Stomach smooth muscle (tissue), 2 donors: ENCODE measurements at regions not wholly inside any gene's neighbourhood (a gene's known extent, or its start where the extent isn't known, plus 50 kb on each side); places are given as distances from the start of the nearest gene placed in this dataset.

Experiments used
- H3K27ac ChIP-seq: one replicate; pipeline ENCODE4 v1.7.0; 2013; ENCODE audit warnings: mild to moderate bottlenecking, low read length, inconsistent platforms
- H3K27me3 ChIP-seq, 2 donors: one replicate each; pipeline ENCODE4 v1.7.0; 2013; ENCODE audit warnings: low read length in 2 of 2; ENCODE audit not compliant: insufficient read depth in 2 of 2, control insufficient read depth in 1 of 2
- H3K36me3 ChIP-seq, 2 donors: one replicate each; pipeline ENCODE4 v1.7.0; 2013; ENCODE audit warnings: low read length in 2 of 2; ENCODE audit not compliant: control insufficient read depth in 2 of 2, insufficient read depth in 2 of 2
- H3K4me1 ChIP-seq: one replicate; pipeline ENCODE4 v1.7.0; 2013; ENCODE audit warnings: low read length; ENCODE audit not compliant: control insufficient read depth, insufficient read depth
- H3K4me3 ChIP-seq, 2 donors: one replicate each; pipeline ENCODE4 v1.7.0; 2013; ENCODE audit warnings: low read length in 2 of 2
- H3K9ac ChIP-seq, 2 donors: one replicate each; pipeline ENCODE4 v1.7.0; 2013; ENCODE audit warnings: low read length in 2 of 2, mild to moderate bottlenecking in 1 of 2
- H3K9me3 ChIP-seq, 2 donors: one replicate each; pipeline ENCODE4 v1.7.0; 2013; ENCODE audit warnings: low read length in 2 of 2; ENCODE audit not compliant: control insufficient read depth in 2 of 2
- donor health status: healthy.
- donor health status: Pancreatic carcinoma.

DNA sequence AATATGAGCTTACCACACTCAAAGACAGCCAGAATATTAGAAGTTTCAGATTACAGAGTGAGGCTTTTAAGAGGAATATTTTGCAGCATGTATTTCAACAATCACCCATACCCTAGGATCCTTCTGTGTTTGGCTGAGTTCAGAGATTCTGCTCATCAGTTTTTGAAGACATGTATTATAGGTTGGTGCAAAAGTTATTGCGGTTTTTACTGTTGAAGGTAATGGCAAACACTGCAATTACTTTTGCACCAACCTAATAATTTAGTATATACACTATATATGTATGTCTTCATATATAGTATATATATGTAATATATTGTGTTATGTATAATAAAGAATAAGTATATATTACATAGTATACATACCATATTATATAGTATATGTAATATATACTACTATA, 435.1 kb downstream of the IRS2 start:
- H3K9ac ChIP-seq: no peak overlapping the region
- no peaks in the 10 kb centered on the region for H3K36me3 ChIP-seq
- H3K4me3 ChIP-seq: no peak overlapping the region
- H3K27ac ChIP-seq: no peak overlapping the region
- no peaks in the 10 kb centered on the region for H3K4me1 ChIP-seq
- H3K27me3 ChIP-seq: no peaks in the 10 kb centered on the region
- no peaks in the 10 kb centered on the region for H3K9me3 ChIP-seq

DNA sequence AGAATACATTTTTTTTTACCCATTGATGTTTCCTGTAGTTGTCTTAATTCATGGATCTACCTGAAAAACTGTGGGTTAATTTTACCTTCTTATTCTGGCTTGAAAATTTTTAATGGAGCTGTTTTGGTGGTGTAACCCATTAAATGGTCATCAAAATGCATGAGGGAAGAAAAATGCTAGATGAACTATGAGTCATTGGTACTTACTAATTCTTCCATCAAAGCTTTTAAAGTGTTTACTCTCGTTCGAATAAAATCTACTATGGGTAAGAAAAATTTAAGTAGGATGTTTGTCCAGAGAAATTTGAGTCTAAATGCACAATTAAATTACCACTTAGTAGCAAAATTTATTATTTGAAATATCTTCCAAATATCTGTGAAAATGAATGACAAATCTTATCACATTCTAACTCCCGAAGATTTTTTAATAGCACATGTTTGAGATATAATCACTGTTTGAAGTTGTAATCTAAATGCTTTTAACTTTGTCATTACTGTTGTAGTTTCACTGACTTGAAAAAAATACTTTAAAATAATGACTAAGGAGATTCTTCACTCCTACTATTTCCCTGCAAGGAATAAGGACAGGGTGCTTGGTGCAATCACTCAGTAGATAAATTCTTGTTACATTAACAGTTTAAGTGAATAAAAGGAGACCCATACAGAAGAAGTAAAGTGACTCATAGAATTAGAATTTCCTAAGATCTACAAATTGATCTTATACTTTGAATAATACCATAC, 437.7 kb downstream of the IRS2 start:
- Histone ChIP-seq H3K4me3 (no peak overlapping the region), H3K9ac (no peak overlapping the region), H3K27me3 (no peaks in the 10 kb centered on the region), H3K27ac (no peak overlapping the region), H3K4me1 (no peaks in the 10 kb centered on the region), H3K36me3 (no peaks in the 10 kb centered on the region), H3K9me3 (no peaks in the 10 kb centered on the region)

DNA sequence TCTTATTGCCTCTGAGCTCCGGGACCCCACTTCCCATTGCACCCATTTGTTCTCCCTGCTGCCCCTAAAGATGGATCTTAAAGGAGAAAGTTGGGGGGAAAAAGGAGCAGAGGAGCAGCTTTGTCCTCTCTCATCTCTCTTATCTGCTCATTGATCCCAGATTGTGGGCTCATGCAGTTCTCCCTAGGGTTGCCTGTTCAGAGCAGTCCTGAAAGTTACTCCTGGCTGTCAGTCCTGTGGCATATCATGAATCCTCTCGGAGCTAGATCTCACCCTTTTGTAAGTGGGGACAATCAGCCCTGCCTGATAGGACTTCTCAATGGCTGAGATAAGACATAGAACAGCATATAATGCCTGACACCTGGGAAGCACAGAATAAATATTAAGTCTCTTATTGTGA, 440.3 kb downstream of the IRS2 start:
- H3K27me3 ChIP-seq: no peaks in the 10 kb centered on the region
- H3K4me3 ChIP-seq: no peak overlapping the region
- no peaks in the 10 kb centered on the region for H3K36me3 ChIP-seq
- no peaks in the 10 kb centered on the region for H3K9me3 ChIP-seq
- H3K9ac ChIP-seq: no peak overlapping the region
- H3K27ac ChIP-seq: no peak overlapping the region
- no peaks in the 10 kb centered on the region for H3K4me1 ChIP-seq

DNA sequence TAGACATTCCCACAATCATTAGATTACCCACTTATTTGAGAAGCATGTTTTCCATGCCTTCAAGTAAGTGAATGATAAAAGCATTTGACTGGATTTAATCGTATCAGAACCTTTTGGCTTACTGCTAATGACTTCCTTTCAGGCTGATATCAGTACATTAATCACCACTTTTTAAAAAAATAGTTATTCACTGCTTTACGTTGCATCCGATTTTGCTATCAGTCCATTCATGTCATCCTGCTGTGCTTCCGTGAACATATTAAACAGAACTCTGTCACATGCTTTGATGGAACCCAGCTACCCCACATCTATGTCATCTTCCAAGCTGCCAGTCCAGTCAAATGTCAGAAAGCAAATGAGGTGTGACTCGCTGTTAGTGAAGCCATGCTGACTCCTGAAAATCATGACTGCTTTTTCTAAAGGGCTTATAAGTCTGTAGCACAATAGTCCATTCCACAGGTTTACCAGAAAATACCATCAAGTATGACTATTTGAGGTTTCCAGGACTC, 440.9 kb downstream of the IRS2 start:
- Histone ChIP-seq H3K27ac (no peak overlapping the region), H3K27me3 (no peaks in the 10 kb centered on the region), H3K9me3 (no peaks in the 10 kb centered on the region), H3K36me3 (no peaks in the 10 kb centered on the region), H3K9ac (no peak overlapping the region), H3K4me3 (no peak overlapping the region), H3K4me1 (no peaks in the 10 kb centered on the region)

DNA sequence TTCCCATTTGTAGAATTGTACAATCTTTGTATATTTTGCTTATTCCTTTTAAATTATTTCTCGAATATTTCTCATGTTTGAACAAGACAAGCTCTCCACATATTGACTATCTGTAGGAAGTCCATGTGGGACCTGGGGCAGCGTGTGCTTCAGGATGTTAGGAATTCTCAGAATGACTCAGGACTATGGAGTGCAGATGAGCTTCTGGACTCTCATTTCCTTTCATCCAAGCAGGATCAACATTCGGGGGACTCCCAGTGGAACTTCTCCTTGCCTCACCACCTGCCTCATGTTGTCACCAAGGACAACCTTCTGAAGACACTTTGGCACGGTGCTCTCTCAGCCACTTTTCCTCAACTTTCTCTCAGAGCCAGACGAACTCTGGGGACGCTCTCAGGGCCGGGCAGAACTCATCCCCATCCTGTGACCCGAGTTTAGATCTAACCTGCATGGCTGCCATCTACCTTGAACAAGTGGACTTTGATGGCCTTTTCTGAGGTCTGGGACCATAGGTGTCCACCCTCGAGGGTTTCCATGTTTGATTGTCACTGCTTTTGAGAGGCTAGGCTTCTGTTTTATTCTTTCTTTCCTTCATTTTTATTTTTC, 441.7 kb downstream of the IRS2 start:
- H3K9ac ChIP-seq: no peak overlapping the region
- H3K4me1 ChIP-seq: no peaks in the 10 kb centered on the region
- H3K27ac ChIP-seq: no peak overlapping the region

DNA sequence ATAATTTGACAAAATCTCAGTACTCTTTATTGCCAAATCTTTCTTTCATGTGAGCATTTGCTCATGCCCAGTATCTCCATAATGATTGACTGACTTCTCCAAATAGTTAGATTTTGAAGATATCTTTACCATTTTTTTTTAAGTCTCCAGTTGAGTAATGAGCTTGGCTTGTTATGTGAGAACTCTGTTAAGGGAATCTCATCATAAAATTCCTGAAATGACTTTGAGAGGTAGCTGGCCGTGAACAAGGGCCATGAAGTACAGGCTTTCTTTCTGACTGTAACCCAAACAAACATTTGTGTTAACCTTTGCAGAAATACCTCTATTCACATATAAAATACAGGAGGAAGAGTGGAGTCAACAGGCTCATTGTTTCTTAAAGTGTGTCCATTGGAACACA, 449.7 kb downstream of the IRS2 start:
- Histone ChIP-seq H3K9me3 (no peaks in the 10 kb centered on the region), H3K4me3 (no peak overlapping the region), H3K27ac (no peak overlapping the region), H3K4me1 (no peaks in the 10 kb centered on the region), H3K9ac (no peak overlapping the region), H3K36me3 (no peaks in the 10 kb centered on the region), H3K27me3 (no peaks in the 10 kb centered on the region)

More for the DNA sequence above, 441.7 kb downstream of the IRS2 start:
- Histone ChIP-seq H3K27me3 (no peaks in the 10 kb centered on the region), H3K36me3 (no peaks in the 10 kb centered on the region), H3K9me3 (no peaks in the 10 kb centered on the region), H3K4me3 (no peak overlapping the region)

DNA sequence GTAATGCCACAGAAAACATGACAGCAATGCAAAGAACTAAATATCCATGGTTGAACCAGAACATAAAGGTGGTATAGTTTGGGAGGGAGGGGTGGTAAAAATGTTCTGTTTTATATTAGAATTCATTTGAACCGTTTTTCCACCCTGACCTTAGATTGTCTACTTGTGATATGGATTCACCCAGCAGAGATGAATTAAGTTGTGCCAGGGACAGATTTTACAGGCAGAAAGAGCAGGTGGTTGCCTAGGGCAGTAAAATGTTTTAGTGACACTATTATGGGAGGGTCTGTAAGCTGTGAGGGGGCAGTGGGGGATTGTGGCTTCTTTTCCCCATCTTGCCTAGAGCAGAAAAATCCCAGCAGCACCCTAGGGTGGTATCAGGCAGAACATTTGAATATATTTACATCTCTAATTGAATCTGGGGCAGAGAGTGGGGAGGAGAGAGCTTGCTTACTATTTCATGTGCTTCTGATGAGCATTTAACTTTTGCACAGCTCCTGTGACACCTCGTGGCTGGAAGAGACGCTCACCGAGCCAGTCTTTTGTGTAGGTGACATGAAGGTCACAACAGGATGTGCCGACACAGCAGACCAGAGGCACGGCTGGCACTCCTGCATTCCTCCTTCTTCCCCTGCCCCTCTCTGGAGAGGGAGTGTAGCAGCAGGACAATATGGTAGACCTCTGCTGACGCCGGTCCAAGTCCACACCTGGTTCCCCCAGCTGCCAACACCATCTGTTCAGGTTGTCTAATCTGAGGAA, 452.3 kb downstream of the IRS2 start:
- H3K4me1 ChIP-seq: no peaks in the 10 kb centered on the region
- no peak overlapping the region for H3K4me3 ChIP-seq
- no peaks in the 10 kb centered on the region for H3K9me3 ChIP-seq
- no peak overlapping the region for H3K9ac ChIP-seq
- no peak overlapping the region for H3K27ac ChIP-seq
- H3K27me3 ChIP-seq: no peaks in the 10 kb centered on the region
- no peaks in the 10 kb centered on the region for H3K36me3 ChIP-seq

DNA sequence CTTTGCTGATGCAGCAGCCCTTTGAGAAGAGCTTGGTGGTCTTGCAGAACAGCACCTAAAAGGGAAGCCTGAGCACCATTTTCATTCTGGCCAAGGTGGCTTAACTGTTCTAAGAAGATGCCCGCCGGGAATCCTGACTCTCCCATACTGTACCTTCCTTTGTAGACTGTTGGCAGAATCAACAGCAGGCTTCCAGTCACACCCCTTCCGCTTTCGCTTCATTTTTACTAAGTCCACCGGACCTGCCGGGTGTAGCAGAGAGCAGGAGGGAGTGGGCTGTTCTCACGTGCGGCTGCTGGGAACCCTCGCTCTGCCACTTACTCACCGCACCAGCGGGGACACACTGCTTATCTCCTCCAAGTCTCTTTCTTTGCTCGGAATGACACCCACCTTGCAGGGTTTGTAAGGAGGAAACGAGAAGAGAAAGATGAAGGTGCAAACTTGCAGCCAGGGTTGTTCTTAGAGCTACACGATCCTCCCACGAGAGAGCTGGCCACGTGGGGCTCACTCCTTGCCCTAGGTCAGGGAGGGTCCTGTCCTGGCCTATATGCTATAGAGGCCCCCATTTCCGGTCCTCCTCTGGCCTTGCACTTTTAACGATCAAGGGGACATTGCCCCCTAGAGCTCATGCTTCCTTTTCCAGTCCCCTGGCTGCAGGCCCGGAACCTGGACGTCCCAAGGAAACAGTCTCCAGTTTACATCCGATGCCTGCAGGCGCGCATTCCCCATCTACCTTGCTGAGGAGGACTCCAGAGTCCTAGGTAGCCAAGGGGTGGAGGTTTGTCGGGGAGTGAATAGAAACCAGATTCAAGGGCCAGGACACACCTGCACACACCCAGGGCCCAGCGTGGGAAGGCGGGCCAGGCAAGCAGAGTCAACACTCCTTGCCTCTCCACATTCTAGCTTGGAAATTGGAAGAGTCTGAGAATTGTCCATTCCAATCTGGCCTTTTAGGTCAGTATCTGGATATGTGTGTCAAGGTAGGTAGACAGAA, 453.6 kb downstream of the IRS2 start:
- H3K27ac ChIP-seq: no peak overlapping the region
- H3K36me3 ChIP-seq: no peaks in the 10 kb centered on the region
- H3K4me1 ChIP-seq: no peaks in the 10 kb centered on the region
- H3K9ac ChIP-seq: no peak overlapping the region
- no peaks in the 10 kb centered on the region for H3K9me3 ChIP-seq
- no peaks in the 10 kb centered on the region for H3K27me3 ChIP-seq
- H3K4me3 ChIP-seq: no peak overlapping the region

DNA sequence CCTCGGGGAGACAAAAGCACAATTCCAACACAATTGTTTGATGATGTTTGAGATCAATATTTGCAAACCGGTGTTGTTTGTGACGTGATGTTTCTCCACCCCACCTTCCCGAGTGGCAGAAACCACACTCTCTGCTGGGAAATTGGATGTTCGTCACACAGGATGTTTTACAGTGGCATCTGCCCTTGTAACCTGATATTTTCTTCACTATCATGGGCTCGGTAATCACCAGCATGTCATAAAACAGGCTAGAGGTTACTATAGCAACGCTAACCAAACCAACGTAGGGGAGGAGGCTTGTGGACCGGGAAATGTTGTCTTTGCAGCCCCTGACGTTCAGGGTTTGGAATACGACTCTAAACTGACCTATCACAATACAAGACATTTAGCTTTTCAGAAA, 454.5 kb downstream of the IRS2 start:
- H3K4me1 ChIP-seq: no peaks in the 10 kb centered on the region
- no peak overlapping the region for H3K9ac ChIP-seq
- no peaks in the 10 kb centered on the region for H3K27me3 ChIP-seq
- H3K4me3 ChIP-seq: no peak overlapping the region
- no peak overlapping the region for H3K27ac ChIP-seq
- H3K36me3 ChIP-seq: no peaks in the 10 kb centered on the region
- H3K9me3 ChIP-seq: no peaks in the 10 kb centered on the region

DNA sequence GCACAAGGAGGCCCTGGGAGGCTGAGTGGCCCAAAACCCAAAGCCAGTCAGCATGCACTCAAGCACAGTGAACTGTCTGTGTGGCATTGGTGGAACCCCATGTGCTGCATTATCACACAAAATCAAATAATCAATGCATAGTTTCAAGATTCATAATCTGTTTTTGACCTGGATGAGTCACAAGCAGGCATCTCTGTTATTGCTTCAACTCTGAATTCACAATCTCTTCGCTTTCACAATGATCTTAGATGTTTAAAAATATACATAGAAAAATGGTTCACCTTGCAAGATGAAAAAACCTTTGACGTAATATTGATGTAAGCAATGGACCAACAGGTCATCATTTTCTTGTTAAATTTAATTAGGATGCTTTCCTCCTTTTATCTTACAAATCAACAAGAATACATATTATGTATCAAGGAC, 455.4 kb downstream of the IRS2 start:
- Histone ChIP-seq H3K36me3 (no peaks in the 10 kb centered on the region), H3K27ac (no peak overlapping the region), H3K4me3 (no peak overlapping the region), H3K4me1 (no peaks in the 10 kb centered on the region), H3K9ac (no peak overlapping the region), H3K9me3 (no peaks in the 10 kb centered on the region), H3K27me3 (no peaks in the 10 kb centered on the region)
